HCT116 (cell line): ENCODE measurements at regions not wholly inside any gene's neighbourhood (a gene's known extent, or its start where the extent isn't known, plus 50 kb on each side); places are given as distances from the start of the nearest gene placed in this dataset.

Experiments used
- ATAC-seq: fragments of 200-7000 bp; cut with Tn5 transposase; 2 replicates; pipeline ENCODE4 v1.9.1; 2020; ENCODE audit warnings: mild to moderate bottlenecking, moderate library complexity
- BruUV-seq: library from RNA; stranded (reverse); fragments of 400-500 nt; replicated peaks from 2 replicates; lab custom pipeline; 2021; lab: Mats Ljungman, UMichigan
- CTCF ChIA-PET: fragments of 300-600 bp; sonication (Branson Sonifier 250); formaldehyde crosslinking; loops from one replicate; lab custom pipeline; 2021; ENCODE audit warnings: antibody characterized with exemption; lab: Charles Lee
- POLR2A ChIA-PET: fragments of 300-600, 350-600 bp; sonication (Branson Sonifier 250); formaldehyde crosslinking; loops from one replicate; lab custom pipeline; 2021; ENCODE audit warnings: antibody characterized with exemption; lab: Charles Lee
- RAD21 ChIA-PET, 2 experiments: fragments of 300-600 bp; sonication (Branson Sonifier 250); formaldehyde crosslinking; loops; one replicate each; lab custom pipeline; 2023; ENCODE audit warnings: low total read pairs in 2 of 2; ENCODE audit not compliant: uncharacterized antibody in 2 of 2, unreplicated experiment in 2 of 2, low non-redundant PET in 1 of 2; lab: Charles Lee
- DNase-seq: peaks from one replicate; pipeline ENCODE4 v3.0.0-alpha.2; 2010; ENCODE audit warnings: low read depth, low spot score
- H2AFZ ChIP-seq: fragments of 200-600 bp; shearing (Covaris generic), sonication (generic); 2 replicates; pipeline ENCODE4 v1.6.1; 2017; ENCODE audit warnings: low read depth, mixed run types, mixed read lengths, antibody characterized with exemption, low read length; ENCODE audit not compliant: poor library complexity, severe bottlenecking
- H3K27ac ChIP-seq: 2 replicates; pipeline ENCODE4 v1.5.1; 2012; ENCODE audit warnings: low read depth, low read length
- H3K27me3 ChIP-seq: fragments of 200-600 bp; sonication (generic); 2 replicates; pipeline ENCODE4 v1.6.1; 2016; ENCODE audit warnings: mixed run types, low read length, mixed read lengths; ENCODE audit not compliant: insufficient read depth
- H3K36me3 ChIP-seq, 2 experiments: fragments of 200-500 bp in 1 of 2; fragments of 200-600 bp in 1 of 2; sonication (Bioruptor generic) in 1 of 2; sonication (generic) in 1 of 2; 2 replicates each; pipeline versions ENCODE4 v1.5.1 to v1.6.1; 2014 to 2016; ENCODE audit warnings: low read length in 2 of 2, inconsistent platforms in 1 of 2, mixed read lengths in 1 of 2, mixed run types in 1 of 2; ENCODE audit not compliant: insufficient read depth in 2 of 2, control insufficient read depth in 1 of 2
- H3K4me1 ChIP-seq, 2 experiments: fragments of 200-600 bp in 1 of 2; sonication (generic) in 1 of 2; 2 replicates each; pipeline versions ENCODE4 v1.5.1 to v1.6.1; 2012 to 2017; ENCODE audit warnings: low read length in 2 of 2, inconsistent platforms in 1 of 2, mild to moderate bottlenecking in 1 of 2, mixed read lengths in 1 of 2, mixed run types in 1 of 2, moderate library complexity in 1 of 2; ENCODE audit not compliant: insufficient read depth in 2 of 2, control insufficient read depth in 1 of 2
- H3K4me2 ChIP-seq: fragments of 200-600 bp; sonication (generic); 2 replicates; pipeline ENCODE4 v1.6.1; 2017; ENCODE audit warnings: mixed run types, low read length, mixed read lengths
- H3K4me3 ChIP-seq, 2 experiments: fragments of 200-600 bp in 1 of 2; sonication (generic) in 1 of 2; replicated peaks in 1 of 2; 2 replicates each; pipeline ENCODE4 v1.5.1; 2011 to 2016; ENCODE audit warnings: low read length in 2 of 2, control low read depth in 1 of 2, low read depth in 1 of 2, mild to moderate bottlenecking in 1 of 2, mixed read lengths in 1 of 2, mixed run types in 1 of 2
- H3K79me2 ChIP-seq: fragments of 200-600 bp; sonication (generic); 2 replicates; pipeline ENCODE4 v1.6.1; 2017; ENCODE audit warnings: mild to moderate bottlenecking, mixed run types, low read length, moderate library complexity, mixed read lengths; ENCODE audit not compliant: insufficient read depth
- H3K9ac ChIP-seq: fragments of 200-600 bp; sonication (generic); 2 replicates; pipeline ENCODE4 v1.6.1; 2016; ENCODE audit warnings: low read length, mixed read lengths
- H3K9me2 ChIP-seq: fragments of 200-600 bp; sonication (generic), shearing (Covaris generic); 2 replicates; pipeline ENCODE4 v1.6.1; 2017; ENCODE audit warnings: mixed run types, mild to moderate bottlenecking, moderate library complexity; ENCODE audit not compliant: insufficient read depth
- H3K9me3 ChIP-seq, 2 experiments: fragments of 200-500 bp in 1 of 2; fragments of 200-600 bp in 1 of 2; sonication (Bioruptor generic) in 1 of 2; sonication (generic) in 1 of 2; 2 replicates each; pipeline ENCODE4 v1.6.1; 2014 to 2017; ENCODE audit warnings: low read length in 2 of 2, mixed read lengths in 2 of 2, inconsistent platforms in 1 of 2, low read depth in 1 of 2, mild to moderate bottlenecking in 1 of 2, mixed run types in 1 of 2, moderate library complexity in 1 of 2; ENCODE audit not compliant: control insufficient read depth in 1 of 2, insufficient read depth in 1 of 2
- H4K20me1 ChIP-seq: fragments of 200-600 bp; sonication (generic), shearing (Covaris generic); 2 replicates; pipeline ENCODE4 v1.6.1; 2017; ENCODE audit warnings: mixed run types, mild to moderate bottlenecking, moderate library complexity; ENCODE audit not compliant: insufficient read depth
- CTCF ChIP-seq, 3 experiments: fragments of 200-600 bp in 1 of 3; sonication (generic) in 1 of 3; IDR thresholded peaks in 2 of 3; conservative IDR thresholded peaks in 1 of 3; 2 replicates each; pipeline ENCODE4 v1.5.1; 2012 to 2017; ENCODE audit warnings: low read depth in 2 of 3, low read length in 2 of 3, antibody characterized with exemption in 1 of 3, borderline replicate concordance in 1 of 3, control low read depth in 1 of 3, mild to moderate bottlenecking in 1 of 3, mixed read lengths in 1 of 3, mixed run types in 1 of 3, moderate library complexity in 1 of 3; ENCODE audit not compliant: insufficient read depth in 1 of 3
- EGR1 ChIP-seq: IDR thresholded peaks from 2 replicates; pipeline ENCODE4 v1.6.1; 2012; ENCODE audit warnings: low read depth
- EZH2phosphoT487 ChIP-seq: fragments of 200-600 bp; IDR thresholded peaks from 2 replicates; pipeline ENCODE4 v1.6.1; 2018; ENCODE audit warnings: antibody characterized with exemption, borderline replicate concordance
- FOSL1 ChIP-seq: IDR thresholded peaks from 2 replicates; pipeline ENCODE4 v1.6.1; 2012; ENCODE audit warnings: low read depth
- JUND ChIP-seq: IDR thresholded peaks from 2 replicates; pipeline ENCODE4 v1.6.1; 2012
- POLR2A ChIP-seq: IDR thresholded peaks from 2 replicates; pipeline ENCODE4 v1.7.0; 2011; ENCODE audit warnings: borderline replicate concordance; ENCODE audit not compliant: insufficient read depth, insufficient read length; ENCODE audit errors: extremely low read depth
- POLR2AphosphoS5 ChIP-seq: IDR thresholded peaks from 2 replicates; pipeline ENCODE4 v1.6.1; 2011; ENCODE audit warnings: mild to moderate bottlenecking, low read depth, low read length, moderate library complexity
- SIN3A ChIP-seq: IDR thresholded peaks from 2 replicates; pipeline ENCODE4 v1.6.1; 2012; ENCODE audit warnings: low read depth
- SP1 ChIP-seq: IDR thresholded peaks from 2 replicates; pipeline ENCODE4 v1.6.1; 2012; ENCODE audit warnings: low read depth
- TCF7L2 ChIP-seq: IDR thresholded peaks from 2 replicates; pipeline ENCODE4 v1.7.0; 2011; ENCODE audit warnings: borderline replicate concordance, inconsistent platforms; ENCODE audit not compliant: insufficient read depth, insufficient read length; ENCODE audit errors: extremely low read depth
- ZFX ChIP-seq: fragments of 450-650 bp; IDR thresholded peaks from 2 replicates; pipeline ENCODE4 v1.6.1; 2017
- ZNF274 ChIP-seq: fragments of 200-500 bp; sonication (Bioruptor generic); IDR thresholded peaks from 2 replicates; pipeline ENCODE4 v1.6.1; 2014; ENCODE audit warnings: mild to moderate bottlenecking, low read depth, low read length, inconsistent platforms
- intact Hi-C: fragments of 100-400 bp; cut with micrococcal nuclease; formaldehyde crosslinking; loops from 2 replicates; pipeline ENCODE4 v1.10.0; 2022
- TF ChIP-seq, protein P1 (sequence below): IDR thresholded peaks from 2 replicates; pipeline ENCODE4 v1.6.1; 2011; ENCODE audit warnings: mild to moderate bottlenecking, low read length, moderate library complexity; ENCODE audit not compliant: insufficient replicate concordance; ENCODE audit errors: extremely low read depth
- TF ChIP-seq, protein P2 (sequence below): IDR thresholded peaks from 2 replicates; pipeline ENCODE4 v1.6.1; 2012; ENCODE audit warnings: low read depth

DNA sequence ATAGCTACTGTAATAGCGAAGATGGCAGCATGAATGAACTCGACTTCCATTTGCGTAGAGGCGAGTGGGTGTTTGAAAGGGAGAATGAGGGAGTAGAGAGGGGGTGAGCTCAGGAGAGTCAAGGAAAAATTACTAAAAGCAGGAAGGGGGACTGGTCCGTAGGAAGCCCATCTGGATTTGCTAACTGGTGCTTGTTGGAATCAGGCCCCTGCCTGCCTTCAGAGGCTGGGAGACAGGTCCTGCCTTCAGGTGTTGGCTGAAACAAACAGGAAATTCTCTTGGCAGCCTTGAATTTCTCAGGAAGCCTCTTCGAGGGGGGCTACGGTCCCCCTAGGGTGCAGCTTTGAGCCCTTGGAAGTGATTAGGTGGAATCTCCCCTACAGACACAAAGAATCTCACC is 121.7 kb downstream of the OLFM1 start:
- H3K4me3 ChIP-seq = no peak overlapping the region
- no peaks in the 10 kb centered on the region for H3K36me3 ChIP-seq
- no TSS peak for BruUV-seq
- intact Hi-C loops = no loop called here
- H2AFZ ChIP-seq = no peak overlapping the region
- H4K20me1 ChIP-seq = no peaks in the 10 kb centered on the region
- H3K9ac ChIP-seq = no peak overlapping the region
- H3K9me2 ChIP-seq = no peaks in the 10 kb centered on the region
- ChIA-PET CTCF (no interaction called here), POLR2A (no interaction called here), RAD21 (no interaction called here)
- H3K27me3 ChIP-seq = peaks cover 5% of the 10 kb centered on the region; the same call in 1 of the 2 replicates
- peaks cover 0 to 11% of the 10 kb centered on the region in 2 experiments; a peak in 2 of 4 replicates for H3K9me3 ChIP-seq
- TF ChIP-seq POLR2A = no peak
- no peak for TF ChIP-seq ZNF274
- TF ChIP-seq SIN3A = no peak
- no peak for TF ChIP-seq FOSL1
- no peak for TF ChIP-seq ZFX
- TF ChIP-seq POLR2AphosphoS5 = no peak
- TF ChIP-seq EGR1 = no peak
- H3K4me2 ChIP-seq = no peak overlapping the region
- H3K79me2 ChIP-seq = no peaks in the 10 kb centered on the region
- no peaks in the 10 kb centered on the region for H3K4me1 ChIP-seq
- ATAC-seq (no peak), DNase-seq (no peak)
- no peak overlapping the region for H3K27ac ChIP-seq

DNA sequence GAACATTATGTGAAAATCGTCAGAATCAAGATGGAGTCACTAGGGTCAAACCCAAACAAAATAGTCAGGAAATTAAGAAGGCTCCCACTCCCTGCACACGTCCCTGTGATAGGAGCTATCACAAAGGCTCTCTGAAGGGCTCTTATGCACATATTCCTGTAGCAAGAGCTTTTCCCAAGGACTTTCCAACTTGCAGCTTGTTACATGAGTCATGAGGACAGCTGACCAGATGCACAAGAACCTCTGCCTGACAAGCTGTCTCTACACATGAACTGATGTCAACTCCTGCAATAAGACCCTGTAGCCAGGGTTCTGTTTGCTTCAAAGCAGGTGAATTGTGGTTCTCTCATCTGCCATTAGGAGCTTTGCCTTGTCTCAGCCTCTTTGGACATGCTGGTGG is 122.4 kb downstream of the OLFM1 start:
- Histone ChIP-seq H3K4me1 (no peaks in the 10 kb centered on the region), H3K36me3 (no peaks in the 10 kb centered on the region), H3K4me3 (no peak overlapping the region), H3K27me3 (peaks cover 5% of the 10 kb centered on the region; the same call in 1 of the 2 replicates), H3K9me3 (peaks cover 0 to 11% of the 10 kb centered on the region in 2 experiments; a peak in 2 of 4 replicates), H3K9ac (no peak overlapping the region), H3K79me2 (no peaks in the 10 kb centered on the region), H3K9me2 (no peaks in the 10 kb centered on the region), H3K4me2 (no peak overlapping the region), H2AFZ (no peak overlapping the region), H4K20me1 (no peaks in the 10 kb centered on the region), H3K27ac (no peak overlapping the region)
- no peak for ATAC-seq
- no TSS peak for BruUV-seq
- intact Hi-C loops = loop anchor here (10.0 kb wide), 1 partner anchor 65 kb away; no protein-coding TSS in a partner anchor
- POLR2A ChIA-PET = no interaction called here
- RAD21 ChIA-PET = no interaction called here
- CTCF ChIA-PET = no interaction called here
- DNase-seq = no peak
- TF ChIP-seq, protein P1, sequence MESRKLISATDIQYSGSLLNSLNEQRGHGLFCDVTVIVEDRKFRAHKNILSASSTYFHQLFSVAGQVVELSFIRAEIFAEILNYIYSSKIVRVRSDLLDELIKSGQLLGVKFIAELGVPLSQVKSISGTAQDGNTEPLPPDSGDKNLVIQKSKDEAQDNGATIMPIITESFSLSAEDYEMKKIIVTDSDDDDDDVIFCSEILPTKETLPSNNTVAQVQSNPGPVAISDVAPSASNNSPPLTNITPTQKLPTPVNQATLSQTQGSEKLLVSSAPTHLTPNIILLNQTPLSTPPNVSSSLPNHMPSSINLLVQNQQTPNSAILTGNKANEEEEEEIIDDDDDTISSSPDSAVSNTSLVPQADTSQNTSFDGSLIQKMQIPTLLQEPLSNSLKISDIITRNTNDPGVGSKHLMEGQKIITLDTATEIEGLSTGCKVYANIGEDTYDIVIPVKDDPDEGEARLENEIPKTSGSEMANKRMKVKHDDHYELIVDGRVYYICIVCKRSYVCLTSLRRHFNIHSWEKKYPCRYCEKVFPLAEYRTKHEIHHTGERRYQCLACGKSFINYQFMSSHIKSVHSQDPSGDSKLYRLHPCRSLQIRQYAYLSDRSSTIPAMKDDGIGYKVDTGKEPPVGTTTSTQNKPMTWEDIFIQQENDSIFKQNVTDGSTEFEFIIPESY = no peak
- no peak for TF ChIP-seq SIN3A
- TF ChIP-seq TCF7L2 = no peak
- no peak for TF ChIP-seq CTCF (IDR thresholded peaks at IDR 0.05 in 2 of 3, conservative IDR thresholded peaks at IDR 0.05 in 1 of 3; ENCODE audit: borderline replicate concordance in 1 of 3, insufficient read depth in 1 of 3, low read depth in 2 of 3, low read length in 2 of 3)
- TF ChIP-seq EZH2phosphoT487 = no peak
- TF ChIP-seq, protein P2, sequence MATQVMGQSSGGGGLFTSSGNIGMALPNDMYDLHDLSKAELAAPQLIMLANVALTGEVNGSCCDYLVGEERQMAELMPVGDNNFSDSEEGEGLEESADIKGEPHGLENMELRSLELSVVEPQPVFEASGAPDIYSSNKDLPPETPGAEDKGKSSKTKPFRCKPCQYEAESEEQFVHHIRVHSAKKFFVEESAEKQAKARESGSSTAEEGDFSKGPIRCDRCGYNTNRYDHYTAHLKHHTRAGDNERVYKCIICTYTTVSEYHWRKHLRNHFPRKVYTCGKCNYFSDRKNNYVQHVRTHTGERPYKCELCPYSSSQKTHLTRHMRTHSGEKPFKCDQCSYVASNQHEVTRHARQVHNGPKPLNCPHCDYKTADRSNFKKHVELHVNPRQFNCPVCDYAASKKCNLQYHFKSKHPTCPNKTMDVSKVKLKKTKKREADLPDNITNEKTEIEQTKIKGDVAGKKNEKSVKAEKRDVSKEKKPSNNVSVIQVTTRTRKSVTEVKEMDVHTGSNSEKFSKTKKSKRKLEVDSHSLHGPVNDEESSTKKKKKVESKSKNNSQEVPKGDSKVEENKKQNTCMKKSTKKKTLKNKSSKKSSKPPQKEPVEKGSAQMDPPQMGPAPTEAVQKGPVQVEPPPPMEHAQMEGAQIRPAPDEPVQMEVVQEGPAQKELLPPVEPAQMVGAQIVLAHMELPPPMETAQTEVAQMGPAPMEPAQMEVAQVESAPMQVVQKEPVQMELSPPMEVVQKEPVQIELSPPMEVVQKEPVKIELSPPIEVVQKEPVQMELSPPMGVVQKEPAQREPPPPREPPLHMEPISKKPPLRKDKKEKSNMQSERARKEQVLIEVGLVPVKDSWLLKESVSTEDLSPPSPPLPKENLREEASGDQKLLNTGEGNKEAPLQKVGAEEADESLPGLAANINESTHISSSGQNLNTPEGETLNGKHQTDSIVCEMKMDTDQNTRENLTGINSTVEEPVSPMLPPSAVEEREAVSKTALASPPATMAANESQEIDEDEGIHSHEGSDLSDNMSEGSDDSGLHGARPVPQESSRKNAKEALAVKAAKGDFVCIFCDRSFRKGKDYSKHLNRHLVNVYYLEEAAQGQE = no peak
- TF ChIP-seq EGR1 = no peak
- no peak for TF ChIP-seq SP1
- no peak for TF ChIP-seq JUND
